ENCODE measurements at regions not wholly inside any gene's neighbourhood (a gene's known extent, or its start where the extent isn't known, plus 50 kb on each side); places are given as distances from the start of the nearest gene placed in this dataset.

GRCh38 chr19:27776020-27776419 is 1436.9 kb downstream of the UQCRFS1 start:
- no peak overlapping the region for H3K4me3 ChIP-seq
- intact Hi-C loops (cut with DNase I; ENCODE audit: low total_unique reads) (no loop called here), in situ Hi-C loops (cut with MboI; ENCODE audit: low sequenced_read_pairs in 4 of 4) (no loop called here)
- no peak overlapping the region for H3K27ac ChIP-seq
- peaks cover 0 to 15% of the 10 kb centered on the region in 2 donors for H3K36me3 ChIP-seq
- ATAC-seq (peak in 1 of 2 donors; percentile 58), DNase-seq (no peak)
- no peaks in the 10 kb centered on the region for H3K9me3 ChIP-seq
- TF ChIP-seq, protein P1, sequence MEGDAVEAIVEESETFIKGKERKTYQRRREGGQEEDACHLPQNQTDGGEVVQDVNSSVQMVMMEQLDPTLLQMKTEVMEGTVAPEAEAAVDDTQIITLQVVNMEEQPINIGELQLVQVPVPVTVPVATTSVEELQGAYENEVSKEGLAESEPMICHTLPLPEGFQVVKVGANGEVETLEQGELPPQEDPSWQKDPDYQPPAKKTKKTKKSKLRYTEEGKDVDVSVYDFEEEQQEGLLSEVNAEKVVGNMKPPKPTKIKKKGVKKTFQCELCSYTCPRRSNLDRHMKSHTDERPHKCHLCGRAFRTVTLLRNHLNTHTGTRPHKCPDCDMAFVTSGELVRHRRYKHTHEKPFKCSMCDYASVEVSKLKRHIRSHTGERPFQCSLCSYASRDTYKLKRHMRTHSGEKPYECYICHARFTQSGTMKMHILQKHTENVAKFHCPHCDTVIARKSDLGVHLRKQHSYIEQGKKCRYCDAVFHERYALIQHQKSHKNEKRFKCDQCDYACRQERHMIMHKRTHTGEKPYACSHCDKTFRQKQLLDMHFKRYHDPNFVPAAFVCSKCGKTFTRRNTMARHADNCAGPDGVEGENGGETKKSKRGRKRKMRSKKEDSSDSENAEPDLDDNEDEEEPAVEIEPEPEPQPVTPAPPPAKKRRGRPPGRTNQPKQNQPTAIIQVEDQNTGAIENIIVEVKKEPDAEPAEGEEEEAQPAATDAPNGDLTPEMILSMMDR (IDR thresholded peaks at IDR 0.05 in 4 of 5, conservative IDR thresholded peaks at IDR 0.05 in 1 of 5) = no peak
- TF ChIP-seq POLR2A (IDR thresholded peaks at IDR 0.05) = no peak
- H3K27me3 ChIP-seq = no peaks in the 10 kb centered on the region
- no peaks in the 10 kb centered on the region for H3K4me1 ChIP-seq

GRCh38 chr19:27775395-27775794 is 1437.6 kb downstream of the UQCRFS1 start:
- intact Hi-C loops (cut with DNase I; ENCODE audit: low total_unique reads) = no loop called here
- ATAC-seq = no peak
- in situ Hi-C loops (cut with MboI; ENCODE audit: low sequenced_read_pairs in 4 of 4) = no loop called here
- Histone ChIP-seq H3K4me1 (no peaks in the 10 kb centered on the region), H3K27ac (no peak overlapping the region), H3K4me3 (no peak overlapping the region), H3K9me3 (no peaks in the 10 kb centered on the region), H3K27me3 (no peaks in the 10 kb centered on the region), H3K36me3 (peaks cover 0 to 15% of the 10 kb centered on the region in 2 donors)
- no peak for DNase-seq
- no peak for TF ChIP-seq POLR2A (IDR thresholded peaks at IDR 0.05)
- TF ChIP-seq, protein P1 (IDR thresholded peaks at IDR 0.05 in 4 of 5, conservative IDR thresholded peaks at IDR 0.05 in 1 of 5) = no peak

DNA sequence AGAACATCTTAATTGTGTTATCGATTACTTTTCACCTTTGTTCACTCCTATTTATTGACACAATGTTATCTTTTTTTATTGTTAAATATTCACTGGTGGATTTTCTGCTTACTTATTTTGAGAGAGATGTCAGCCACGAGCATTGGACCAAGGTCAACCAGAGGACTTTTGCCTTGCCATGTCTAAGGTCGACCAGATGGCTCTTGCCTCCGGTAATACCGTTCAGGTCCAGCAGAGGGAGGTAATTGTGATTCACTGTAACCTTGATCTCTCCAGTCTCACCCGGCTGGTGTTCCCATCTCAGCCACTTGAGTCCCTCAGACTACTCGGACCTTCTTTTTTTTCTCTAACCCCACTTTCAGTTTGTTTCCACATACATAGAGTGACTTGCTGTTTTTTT is 1438.1 kb downstream of the UQCRFS1 start:
- DNase-seq = no peak
- no peaks in the 10 kb centered on the region for H3K27me3 ChIP-seq
- TF ChIP-seq, protein P1 (IDR thresholded peaks at IDR 0.05 in 4 of 5, conservative IDR thresholded peaks at IDR 0.05 in 1 of 5) = peak in 2 of 5 experiments; percentile 12 to 16
- TF ChIP-seq POLR2A (IDR thresholded peaks at IDR 0.05) = no peak
- ATAC-seq = no peak
- H3K4me3 ChIP-seq = no peak overlapping the region
- no peaks in the 10 kb centered on the region for H3K9me3 ChIP-seq
- H3K36me3 ChIP-seq = peaks cover 0 to 15% of the 10 kb centered on the region in 2 donors
- no peaks in the 10 kb centered on the region for H3K4me1 ChIP-seq
- intact Hi-C loops (cut with DNase I; ENCODE audit: low total_unique reads) = no loop called here
- in situ Hi-C loops (cut with MboI; ENCODE audit: low sequenced_read_pairs in 4 of 4) = no loop called here
- H3K27ac ChIP-seq = no peak overlapping the region

GRCh38 chr19:27774337-27774736 is 1438.6 kb downstream of the UQCRFS1 start:
- Histone ChIP-seq H3K4me1 (no peaks in the 10 kb centered on the region), H3K36me3 (peaks cover 0 to 15% of the 10 kb centered on the region in 2 donors), H3K4me3 (no peak overlapping the region), H3K27me3 (no peaks in the 10 kb centered on the region), H3K9me3 (no peaks in the 10 kb centered on the region), H3K27ac (no peak overlapping the region)
- intact Hi-C loops (cut with DNase I; ENCODE audit: low total_unique reads) = no loop called here
- ATAC-seq = no peak
- no peak for DNase-seq
- in situ Hi-C loops (cut with MboI; ENCODE audit: low sequenced_read_pairs in 4 of 4) = no loop called here
- TF ChIP-seq, protein P1 (IDR thresholded peaks at IDR 0.05 in 4 of 5, conservative IDR thresholded peaks at IDR 0.05 in 1 of 5) = no peak
- TF ChIP-seq POLR2A (IDR thresholded peaks at IDR 0.05) = no peak

Data from gastrocnemius medialis (tissue), 4 donors.